Activated T-helper 2 cell treated with anti-CD3 and anti-CD28 coated beads, Interferon-gamma antibody, Interleukin-2, Interleukin-4, amounts not matched to agents 10 μg/mL and 5 μg/mL and 100 μg/mL, durations not matched to agents 14 hours and 24 hours and 36 hours (primary cell): ENCODE measurements at regions not wholly inside any gene's neighbourhood (a gene's known extent, or its start where the extent isn't known, plus 50 kb on each side); places are given as distances from the start of the nearest gene placed in this dataset.

Experiments
- DNase-seq: peaks from one replicate; pipeline ENCODE4 v3.0.0; 2021; ENCODE audit warnings: low spot score
- H3K27ac Mint-ChIP-seq: one replicate; pipeline ENCODE4 v1.8.0; 2021; ENCODE audit warnings: mixed read lengths
- H3K27me3 Mint-ChIP-seq: one replicate; pipeline ENCODE4 v1.8.0; 2021; ENCODE audit warnings: low read depth, mixed read lengths
- H3K36me3 Mint-ChIP-seq: one replicate; pipeline ENCODE4 v1.8.0; 2021; ENCODE audit warnings: low read depth, mixed read lengths
- H3K4me1 Mint-ChIP-seq: one replicate; pipeline ENCODE4 v1.8.0; 2021; ENCODE audit warnings: low read depth, mixed read lengths
- H3K4me3 Mint-ChIP-seq: one replicate; pipeline ENCODE4 v1.8.0; 2021; ENCODE audit warnings: low read depth, mild to moderate bottlenecking, moderate library complexity, mixed read lengths
- H3K9me3 Mint-ChIP-seq: one replicate; pipeline ENCODE4 v1.8.0; 2021; ENCODE audit warnings: mixed read lengths
- intact Hi-C: fragments of 100-400 bp; cut with micrococcal nuclease; formaldehyde crosslinking; loops from one replicate; pipeline ENCODE4 v1.15.1; 2023

GRCh38 chr10:28807760-28808613 is 130.7 kb downstream of the BAMBI start:
- intact Hi-C loops, result no loop called here
- no peak overlapping the region for H3K4me3 Mint-ChIP-seq
- H3K4me1 Mint-ChIP-seq, result peaks cover 3% of the 10 kb centered on the region

GRCh38 chr10:28808693-28809092 is 131.4 kb downstream of the BAMBI start:
- Mint-ChIP-seq H3K4me3 (no peak overlapping the region), H3K36me3 (no peaks in the 10 kb centered on the region), H3K4me1 (peaks cover 3% of the 10 kb centered on the region), H3K27me3 (peaks cover 25% of the 10 kb centered on the region), H3K27ac (no peak overlapping the region), H3K9me3 (no peaks in the 10 kb centered on the region)
- intact Hi-C loops, result no loop called here
- DNase-seq, result no peak

More at GRCh38 chr10:28807760-28808613, 130.7 kb downstream of the BAMBI start:
- no peak for DNase-seq
- peaks cover 25% of the 10 kb centered on the region for H3K27me3 Mint-ChIP-seq
- no peaks in the 10 kb centered on the region for H3K36me3 Mint-ChIP-seq
- H3K27ac Mint-ChIP-seq, result no peak overlapping the region
- H3K9me3 Mint-ChIP-seq, result no peaks in the 10 kb centered on the region

- Mint-ChIP-seq H3K27me3 (peaks cover 25% of the 10 kb centered on the region), H3K27ac (no peak overlapping the region), H3K9me3 (no peaks in the 10 kb centered on the region), H3K4me3 (no peak overlapping the region), H3K36me3 (no peaks in the 10 kb centered on the region), H3K4me1 (peaks cover 3% of the 10 kb centered on the region)
- intact Hi-C loops, result no loop called here
- DNase-seq, result no peak
Measured at GRCh38 chr10:28810057-28810870, 132.9 kb downstream of the BAMBI start.

GRCh38 chr10:28811639-28812349 is 134.5 kb downstream of the BAMBI start:
- DNase-seq, result no peak
- Mint-ChIP-seq H3K4me1 (peaks cover 3% of the 10 kb centered on the region), H3K36me3 (no peaks in the 10 kb centered on the region), H3K4me3 (no peak overlapping the region), H3K27ac (no peak overlapping the region), H3K9me3 (no peaks in the 10 kb centered on the region), H3K27me3 (peaks cover 22% of the 10 kb centered on the region)
- intact Hi-C loops, result no loop called here

GRCh38 chr10:28812384-28813372 is 135.4 kb downstream of the BAMBI start:
- intact Hi-C loops, result no loop called here
- DNase-seq, result no peak
- peaks cover 17% of the 10 kb centered on the region for H3K27me3 Mint-ChIP-seq
- H3K4me3 Mint-ChIP-seq, result no peak overlapping the region
- peaks cover 3% of the 10 kb centered on the region for H3K4me1 Mint-ChIP-seq
- no peak overlapping the region for H3K27ac Mint-ChIP-seq
- no peaks in the 10 kb centered on the region for H3K36me3 Mint-ChIP-seq
- no peaks in the 10 kb centered on the region for H3K9me3 Mint-ChIP-seq

- intact Hi-C loops, result no loop called here
- Mint-ChIP-seq H3K4me1 (no peaks in the 10 kb centered on the region), H3K27ac (no peak overlapping the region), H3K9me3 (no peaks in the 10 kb centered on the region), H3K27me3 (no peaks in the 10 kb centered on the region), H3K36me3 (no peaks in the 10 kb centered on the region), H3K4me3 (no peak overlapping the region)
- DNase-seq, result no peak
Measured at GRCh38 chr10:28815681-28816080, 138.4 kb downstream of the BAMBI start.

GRCh38 chr10:28822719-28823464 is 145.6 kb downstream of the BAMBI start:
- no peaks in the 10 kb centered on the region for H3K36me3 Mint-ChIP-seq
- intact Hi-C loops, result no loop called here
- H3K9me3 Mint-ChIP-seq, result no peaks in the 10 kb centered on the region
- DNase-seq, result no peak
- H3K4me3 Mint-ChIP-seq, result no peak overlapping the region
- no peaks in the 10 kb centered on the region for H3K4me1 Mint-ChIP-seq
- H3K27ac Mint-ChIP-seq, result no peak overlapping the region
- H3K27me3 Mint-ChIP-seq, result no peaks in the 10 kb centered on the region

- intact Hi-C loops, result no loop called here
- DNase-seq, result no peak
- Mint-ChIP-seq H3K36me3 (no peaks in the 10 kb centered on the region), H3K9me3 (no peaks in the 10 kb centered on the region), H3K4me1 (no peaks in the 10 kb centered on the region), H3K4me3 (no peak overlapping the region), H3K27ac (no peak overlapping the region), H3K27me3 (no peaks in the 10 kb centered on the region)
Measured at GRCh38 chr10:28823501-28824075, 146.3 kb downstream of the BAMBI start.

- no peak for DNase-seq
- H3K36me3 Mint-ChIP-seq, result no peaks in the 10 kb centered on the region
- H3K4me1 Mint-ChIP-seq, result no peaks in the 10 kb centered on the region
- no peaks in the 10 kb centered on the region for H3K27me3 Mint-ChIP-seq
- H3K27ac Mint-ChIP-seq, result no peak overlapping the region
- no peaks in the 10 kb centered on the region for H3K9me3 Mint-ChIP-seq
- H3K4me3 Mint-ChIP-seq, result no peak overlapping the region
- intact Hi-C loops, result no loop called here
Measured at GRCh38 chr10:28833313-28833712, 156.0 kb downstream of the BAMBI start.

- DNase-seq, result no peak
- Mint-ChIP-seq H3K36me3 (no peaks in the 10 kb centered on the region), H3K4me3 (no peak overlapping the region), H3K27ac (no peak overlapping the region), H3K9me3 (no peaks in the 10 kb centered on the region), H3K4me1 (no peaks in the 10 kb centered on the region), H3K27me3 (no peaks in the 10 kb centered on the region)
- intact Hi-C loops, result no loop called here
Measured at GRCh38 chr10:28836435-28836743, 159.1 kb downstream of the BAMBI start.

GRCh38 chr10:28837613-28838390 is 160.5 kb downstream of the BAMBI start:
- no peaks in the 10 kb centered on the region for H3K36me3 Mint-ChIP-seq
- DNase-seq, result no peak
- H3K27ac Mint-ChIP-seq, result no peak overlapping the region
- no peaks in the 10 kb centered on the region for H3K9me3 Mint-ChIP-seq
- no peaks in the 10 kb centered on the region for H3K27me3 Mint-ChIP-seq
- intact Hi-C loops, result no loop called here
- H3K4me1 Mint-ChIP-seq, result no peaks in the 10 kb centered on the region
- no peak overlapping the region for H3K4me3 Mint-ChIP-seq
